ENCODE measurements at regions not wholly inside any gene's neighbourhood (a gene's known extent, or its start where the extent isn't known, plus 50 kb on each side); places are given as distances from the start of the nearest gene placed in this dataset.

DNA sequence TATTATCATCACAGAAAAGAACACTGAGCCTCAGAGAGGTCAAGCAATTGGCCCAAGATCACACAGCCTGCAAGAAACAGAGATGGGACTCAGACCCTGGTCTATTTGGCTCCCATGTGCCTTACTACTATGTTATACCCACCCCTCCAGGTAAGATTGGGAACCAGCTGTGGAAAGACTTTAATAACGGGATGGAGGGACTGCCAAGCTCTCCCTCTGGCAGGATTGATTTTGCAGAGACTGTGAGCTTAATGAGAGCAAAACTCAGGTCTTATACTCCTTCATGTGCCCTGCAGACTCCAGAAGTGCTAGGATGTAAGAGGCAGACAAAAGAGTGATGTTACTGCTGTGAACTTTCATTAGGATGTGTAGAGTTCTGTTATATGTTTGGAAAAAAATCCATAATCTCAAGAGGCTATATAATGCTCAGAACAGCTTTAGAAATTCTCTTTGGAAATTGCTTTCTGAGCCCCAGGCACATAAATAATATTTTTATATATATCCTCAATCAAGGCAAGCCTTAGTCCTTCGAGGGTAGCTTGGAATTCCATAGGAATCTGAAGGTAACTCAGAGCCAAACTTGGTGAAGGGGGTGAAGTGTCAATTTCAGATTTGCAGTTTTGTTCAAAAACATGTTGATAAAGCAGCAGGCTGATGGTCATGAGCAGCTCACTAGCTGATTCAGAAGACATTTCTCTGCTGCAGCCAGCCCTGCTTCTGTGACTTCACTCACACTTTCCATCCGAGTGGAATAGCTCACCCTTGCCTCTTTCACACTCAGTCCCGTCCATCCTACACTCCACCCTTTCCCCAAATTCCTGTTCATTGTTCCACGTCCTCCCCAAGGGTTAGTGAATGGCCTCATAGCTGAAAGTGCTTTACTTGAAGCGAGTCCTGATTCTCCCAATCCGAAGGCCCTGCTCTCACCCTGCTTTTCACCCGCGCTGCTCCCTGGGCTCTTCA lies 188.8 kb downstream of the SNX19 start:
- no peak for DNase-seq
- TF ChIP-seq, protein P1, sequence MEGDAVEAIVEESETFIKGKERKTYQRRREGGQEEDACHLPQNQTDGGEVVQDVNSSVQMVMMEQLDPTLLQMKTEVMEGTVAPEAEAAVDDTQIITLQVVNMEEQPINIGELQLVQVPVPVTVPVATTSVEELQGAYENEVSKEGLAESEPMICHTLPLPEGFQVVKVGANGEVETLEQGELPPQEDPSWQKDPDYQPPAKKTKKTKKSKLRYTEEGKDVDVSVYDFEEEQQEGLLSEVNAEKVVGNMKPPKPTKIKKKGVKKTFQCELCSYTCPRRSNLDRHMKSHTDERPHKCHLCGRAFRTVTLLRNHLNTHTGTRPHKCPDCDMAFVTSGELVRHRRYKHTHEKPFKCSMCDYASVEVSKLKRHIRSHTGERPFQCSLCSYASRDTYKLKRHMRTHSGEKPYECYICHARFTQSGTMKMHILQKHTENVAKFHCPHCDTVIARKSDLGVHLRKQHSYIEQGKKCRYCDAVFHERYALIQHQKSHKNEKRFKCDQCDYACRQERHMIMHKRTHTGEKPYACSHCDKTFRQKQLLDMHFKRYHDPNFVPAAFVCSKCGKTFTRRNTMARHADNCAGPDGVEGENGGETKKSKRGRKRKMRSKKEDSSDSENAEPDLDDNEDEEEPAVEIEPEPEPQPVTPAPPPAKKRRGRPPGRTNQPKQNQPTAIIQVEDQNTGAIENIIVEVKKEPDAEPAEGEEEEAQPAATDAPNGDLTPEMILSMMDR (IDR thresholded peaks at IDR 0.05) = no peak
- TF ChIP-seq POLR2A (IDR thresholded peaks at IDR 0.05) = no peak
- intact Hi-C loops (cut with DNase I; ENCODE audit: low total_unique reads) = no loop called here

DNA sequence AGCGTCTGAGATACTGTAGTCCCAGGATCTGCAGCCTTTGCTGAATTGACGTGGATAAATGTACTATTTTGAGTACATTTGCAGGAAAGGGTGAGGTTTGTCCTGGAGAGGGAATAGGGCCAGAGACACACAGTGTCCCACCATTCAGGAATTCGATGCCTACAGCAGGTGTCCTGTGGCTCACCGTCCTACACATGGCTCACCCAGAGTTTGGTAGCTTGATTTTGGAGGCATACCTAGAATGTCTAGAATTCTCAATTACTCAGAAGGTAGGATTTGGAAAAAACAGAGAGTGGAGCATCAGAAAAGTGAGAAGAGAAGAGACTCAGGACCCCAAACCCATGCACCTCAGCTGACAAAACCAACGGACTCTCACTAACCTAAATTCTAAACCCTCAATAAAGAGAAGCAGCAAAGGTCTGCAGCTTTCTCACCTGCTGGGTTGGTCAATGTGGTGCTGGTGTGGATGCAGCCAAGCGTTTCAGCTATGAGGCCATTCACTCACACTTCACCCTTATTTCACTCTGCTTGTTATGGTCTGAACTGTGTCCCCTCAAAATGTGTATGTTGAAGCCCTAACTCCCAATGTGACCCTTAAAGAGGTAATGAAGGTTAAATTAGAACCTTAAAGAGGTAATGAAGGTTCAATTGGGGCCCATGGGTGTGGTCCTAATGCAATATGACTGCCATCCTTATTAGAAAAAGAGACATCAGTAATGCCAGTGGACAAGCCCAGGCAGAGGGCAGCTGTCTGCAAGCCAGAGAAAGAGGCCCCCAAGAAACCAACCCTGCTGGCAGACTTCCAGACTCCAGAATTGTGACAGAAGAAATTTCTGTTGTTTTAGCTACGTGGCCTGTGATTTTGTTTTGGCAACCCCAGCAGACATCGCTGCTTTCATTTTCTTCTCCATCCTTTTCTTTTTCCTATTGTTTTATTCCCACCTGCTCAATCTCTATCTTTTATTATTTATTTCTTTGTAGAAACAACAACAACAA lies 187.8 kb downstream of the SNX19 start:
- TF ChIP-seq, protein P1 (IDR thresholded peaks at IDR 0.05) = no peak
- TF ChIP-seq POLR2A (IDR thresholded peaks at IDR 0.05) = no peak
- Histone ChIP-seq H3K27me3 (no peaks in the 10 kb centered on the region), H3K36me3 (ENCODE audit: low read depth, missing control alignments) (no peaks in the 10 kb centered on the region), H3K4me1 (no peaks in the 10 kb centered on the region), H3K27ac (no peak overlapping the region), H3K4me3 (no peak overlapping the region), H3K9me3 (no peaks in the 10 kb centered on the region)
- intact Hi-C loops (cut with DNase I; ENCODE audit: low total_unique reads) = no loop called here
- no peak for DNase-seq
- 95% methylated on average over 8 of the region's 8 CpGs for WGBS, 2 donors

More for the DNA sequence above, 188.8 kb downstream of the SNX19 start:
- H3K27me3 ChIP-seq = no peaks in the 10 kb centered on the region
- H3K4me1 ChIP-seq = no peaks in the 10 kb centered on the region
- H3K27ac ChIP-seq = no peak overlapping the region
- H3K9me3 ChIP-seq = no peaks in the 10 kb centered on the region
- 92 to 93% methylated on average over 9 of the region's 9 CpGs for WGBS, 2 donors
- no peaks in the 10 kb centered on the region for H3K36me3 ChIP-seq (ENCODE audit: low read depth, missing control alignments)
- no peak overlapping the region for H3K4me3 ChIP-seq

DNA sequence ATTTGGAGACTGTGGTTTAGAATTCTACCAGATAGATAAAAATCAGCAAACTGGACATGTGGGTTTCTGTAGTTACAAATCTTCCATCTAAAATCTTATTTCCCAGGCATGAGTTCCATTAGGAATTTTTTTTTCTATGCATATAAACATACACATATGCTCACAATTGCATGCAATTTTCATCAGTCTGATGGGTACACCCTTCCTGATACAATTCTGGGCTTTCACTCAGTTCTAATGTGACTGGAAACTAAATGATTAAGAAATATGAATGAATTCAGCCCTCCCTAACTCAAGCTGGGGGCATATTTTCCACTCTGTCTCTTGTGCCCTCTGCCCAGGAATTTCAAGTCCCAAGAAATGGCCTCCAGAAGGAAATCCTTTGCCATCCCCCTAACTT lies 187.1 kb downstream of the SNX19 start:
- H3K9me3 ChIP-seq = no peaks in the 10 kb centered on the region
- H3K27ac ChIP-seq = no peak overlapping the region
- intact Hi-C loops (cut with DNase I; ENCODE audit: low total_unique reads) = no loop called here
- no peak for TF ChIP-seq POLR2A (IDR thresholded peaks at IDR 0.05)
- TF ChIP-seq, protein P1 (IDR thresholded peaks at IDR 0.05) = no peak
- H3K4me3 ChIP-seq = no peak overlapping the region
- DNase-seq = no peak
- no peaks in the 10 kb centered on the region for H3K27me3 ChIP-seq
- H3K36me3 ChIP-seq (ENCODE audit: low read depth, missing control alignments) = no peaks in the 10 kb centered on the region
- H3K4me1 ChIP-seq = no peaks in the 10 kb centered on the region

DNA sequence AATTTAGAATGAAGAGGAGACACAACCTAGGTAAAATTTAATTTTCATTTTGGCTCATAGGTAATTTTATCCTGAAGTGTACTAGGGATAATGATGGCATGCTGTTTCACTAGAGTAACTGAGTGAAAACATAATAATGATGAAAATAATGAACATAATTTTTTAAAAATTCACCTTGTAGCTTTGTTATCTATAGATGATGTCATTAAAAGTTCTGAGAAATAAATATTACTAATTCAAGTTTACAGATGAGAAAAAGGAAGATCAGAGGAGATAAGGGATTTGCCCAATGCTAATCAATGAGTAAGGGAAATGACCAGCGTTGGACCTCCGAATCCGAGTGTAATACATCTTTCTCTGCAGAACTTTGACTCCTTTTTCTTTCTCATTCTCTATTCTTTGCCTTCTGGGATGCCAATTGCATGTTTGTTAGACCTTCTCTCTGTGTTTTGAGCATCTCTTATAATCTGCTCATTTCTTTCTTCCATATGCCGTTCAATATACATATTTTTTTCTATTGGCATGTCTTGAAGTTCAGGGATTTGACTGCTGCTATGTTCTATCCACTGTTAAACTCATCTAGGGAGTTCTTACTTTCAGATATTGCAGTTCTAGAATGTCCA lies 186.5 kb downstream of the SNX19 start:
- intact Hi-C loops (cut with DNase I; ENCODE audit: low total_unique reads) = no loop called here
- TF ChIP-seq, protein P1 (IDR thresholded peaks at IDR 0.05) = no peak
- no peak overlapping the region for H3K27ac ChIP-seq
- H3K4me1 ChIP-seq = no peaks in the 10 kb centered on the region
- DNase-seq = no peak
- H3K27me3 ChIP-seq = no peaks in the 10 kb centered on the region
- no peak overlapping the region for H3K4me3 ChIP-seq
- 94 to 99% methylated on average over 4 of the region's 4 CpGs for WGBS, 2 donors
- no peaks in the 10 kb centered on the region for H3K36me3 ChIP-seq (ENCODE audit: low read depth, missing control alignments)
- no peaks in the 10 kb centered on the region for H3K9me3 ChIP-seq
